ENCODE measurements at regions not wholly inside any gene's neighbourhood (a gene's known extent, or its start where the extent isn't known, plus 50 kb on each side); places are given as distances from the start of the nearest gene placed in this dataset.

DNA sequence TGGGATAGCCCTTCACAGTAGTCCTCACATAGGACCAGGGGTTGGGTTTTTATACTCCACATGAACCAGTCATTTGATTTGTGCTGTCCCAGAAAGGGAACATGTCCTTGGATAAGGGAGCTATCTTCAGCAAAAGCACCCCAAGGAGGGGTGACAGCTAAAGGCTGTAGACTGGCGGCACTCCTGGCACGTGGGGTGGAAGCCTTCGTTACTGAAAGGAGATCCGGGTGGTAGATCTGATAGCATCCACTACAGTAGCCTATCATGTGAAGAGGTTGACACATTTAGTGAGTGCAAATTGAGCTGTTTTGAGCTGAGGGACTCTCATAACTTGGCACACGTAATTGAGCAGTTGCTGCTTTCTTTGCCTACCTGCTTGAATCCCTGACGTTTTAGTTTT lies 588.8 kb upstream of the GOLIM4 start:
- TF ChIP-seq, protein P1, sequence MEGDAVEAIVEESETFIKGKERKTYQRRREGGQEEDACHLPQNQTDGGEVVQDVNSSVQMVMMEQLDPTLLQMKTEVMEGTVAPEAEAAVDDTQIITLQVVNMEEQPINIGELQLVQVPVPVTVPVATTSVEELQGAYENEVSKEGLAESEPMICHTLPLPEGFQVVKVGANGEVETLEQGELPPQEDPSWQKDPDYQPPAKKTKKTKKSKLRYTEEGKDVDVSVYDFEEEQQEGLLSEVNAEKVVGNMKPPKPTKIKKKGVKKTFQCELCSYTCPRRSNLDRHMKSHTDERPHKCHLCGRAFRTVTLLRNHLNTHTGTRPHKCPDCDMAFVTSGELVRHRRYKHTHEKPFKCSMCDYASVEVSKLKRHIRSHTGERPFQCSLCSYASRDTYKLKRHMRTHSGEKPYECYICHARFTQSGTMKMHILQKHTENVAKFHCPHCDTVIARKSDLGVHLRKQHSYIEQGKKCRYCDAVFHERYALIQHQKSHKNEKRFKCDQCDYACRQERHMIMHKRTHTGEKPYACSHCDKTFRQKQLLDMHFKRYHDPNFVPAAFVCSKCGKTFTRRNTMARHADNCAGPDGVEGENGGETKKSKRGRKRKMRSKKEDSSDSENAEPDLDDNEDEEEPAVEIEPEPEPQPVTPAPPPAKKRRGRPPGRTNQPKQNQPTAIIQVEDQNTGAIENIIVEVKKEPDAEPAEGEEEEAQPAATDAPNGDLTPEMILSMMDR (IDR thresholded peaks at IDR 0.05) = no peak
- no peak for TF ChIP-seq POLR2A (IDR thresholded peaks at IDR 0.05)

Measured in thyroid gland (tissue), 4 donors.